ENCODE measurements at regions not wholly inside any gene's neighbourhood (a gene's known extent, or its start where the extent isn't known, plus 50 kb on each side); places are given as distances from the start of the nearest gene placed in this dataset.
A peak's percentile ranks its signal among the peaks of the same experiment; 100 is the strongest.

GRCh38 chr5:54927097-54927746 lies 58.2 kb downstream of the ESM1 start:
- DNase-seq: no peak

GRCh38 chr5:54924487-54924886 lies 60.9 kb downstream of the ESM1 start:
- no peak for DNase-seq

- DNase-seq: no peak
Measured at GRCh38 chr5:54917323-54917722, 68.1 kb downstream of the ESM1 start.

- DNase-seq: no peak
Measured at GRCh38 chr5:54915466-54916027, 69.8 kb downstream of the ESM1 start.

- no peak for DNase-seq
Measured at GRCh38 chr5:54912021-54912420, 73.4 kb downstream of the ESM1 start.

- no peak for DNase-seq
Measured at GRCh38 chr5:54909911-54910870, 75.2 kb downstream of the ESM1 start.

- DNase-seq: no peak
Measured at GRCh38 chr5:54908774-54909525, 76.4 kb downstream of the ESM1 start.

GRCh38 chr5:54905942-54906537 lies 79.4 kb downstream of the ESM1 start:
- peak; percentile 64 for DNase-seq

- DNase-seq: no peak
Measured at GRCh38 chr5:54905246-54905795, 80.1 kb downstream of the ESM1 start.

GRCh38 chr5:54904425-54904824 lies 81.0 kb downstream of the ESM1 start:
- DNase-seq: no peak

GRCh38 chr5:54902791-54903473 lies 82.5 kb downstream of the ESM1 start:
- no peak for DNase-seq

GRCh38 chr5:54900984-54901725 lies 84.2 kb downstream of the ESM1 start:
- no peak for DNase-seq

GRCh38 chr5:54897001-54897400 lies 88.4 kb downstream of the ESM1 start:
- DNase-seq: no peak

- no peak for DNase-seq
Measured at GRCh38 chr5:54895816-54896341, 89.5 kb downstream of the ESM1 start.

GRCh38 chr5:54894957-54895815 lies 90.2 kb downstream of the ESM1 start:
- DNase-seq: no peak

GRCh38 chr5:54889826-54890225 lies 95.6 kb downstream of the ESM1 start:
- DNase-seq: no peak

- no peak for DNase-seq
Measured at GRCh38 chr5:54887663-54888062, 97.7 kb downstream of the ESM1 start.

- DNase-seq: no peak
Measured at GRCh38 chr5:54886866-54887265, 98.5 kb downstream of the ESM1 start.

- no peak for DNase-seq
Measured at GRCh38 chr5:54885636-54886035, 99.8 kb downstream of the ESM1 start.

GRCh38 chr5:54884195-54884536 lies 101.2 kb downstream of the ESM1 start:
- DNase-seq: no peak

Measured in stimulated activated CD4-positive, alpha-beta T cell treated with anti-CD3 and anti-CD28 coated beads, Interleukin-12 subunit alpha, Interleukin-12 subunit beta, amount 100 ng/mL, for 4 hours (primary cell).